Aorta (tissue), 5 donors: ENCODE measurements at regions not wholly inside any gene's neighbourhood (a gene's known extent, or its start where the extent isn't known, plus 50 kb on each side); places are given as distances from the start of the nearest gene placed in this dataset.

Source experiments
- ATAC-seq: fragments of 200-7000 bp; cut with Tn5 transposase; one replicate; pipeline ENCODE4 v1.9.1; 2022; ENCODE audit warnings: moderate library complexity; ENCODE audit not compliant: low FRiP score
- DNase-seq, 2 donors: peaks; one replicate each; pipeline ENCODE4 v3.0.0-alpha.2; 2020
- H3K27ac ChIP-seq, 2 donors: one replicate each; pipeline ENCODE4 v1.5.1; 2013; ENCODE audit warnings: low read length in 2 of 2, mild to moderate bottlenecking in 2 of 2, moderate library complexity in 2 of 2, control low read depth in 1 of 2, inconsistent platforms in 1 of 2, low read depth in 1 of 2
- H3K27me3 ChIP-seq, 2 donors: one replicate each; pipeline ENCODE4 v1.6.1; 2013; ENCODE audit warnings: control low read depth in 1 of 2, low read length in 1 of 2, mild to moderate bottlenecking in 1 of 2, moderate library complexity in 1 of 2; ENCODE audit not compliant: insufficient read depth in 2 of 2, control insufficient read depth in 1 of 2
- H3K36me3 ChIP-seq, 2 donors: one replicate each; pipeline ENCODE4 v1.6.1; 2013; ENCODE audit warnings: control low read depth in 1 of 2, low read length in 1 of 2, mild to moderate bottlenecking in 1 of 2; ENCODE audit not compliant: insufficient read depth in 2 of 2, control insufficient read depth in 1 of 2
- H3K4me1 ChIP-seq, 2 donors: one replicate each; pipeline ENCODE4 v1.6.1; 2013; ENCODE audit warnings: low read length in 2 of 2, control low read depth in 1 of 2, mild to moderate bottlenecking in 1 of 2, moderate library complexity in 1 of 2; ENCODE audit not compliant: insufficient read depth in 2 of 2, control insufficient read depth in 1 of 2
- H3K4me3 ChIP-seq, 2 donors: one replicate each; pipeline ENCODE4 v1.5.1; 2013; ENCODE audit warnings: low read length in 2 of 2, control low read depth in 1 of 2, mild to moderate bottlenecking in 1 of 2
- H3K9me3 ChIP-seq: one replicate; pipeline ENCODE4 v1.6.1; 2013; ENCODE audit warnings: mild to moderate bottlenecking, low read length; ENCODE audit not compliant: control insufficient read depth
- WGBS, 2 donors: extraction: QIAGEN DNeasy Blood & Tissue Kit; methylation state at CpG; one replicate each; pipeline ENCODE4 v1.1.7; 2013; 5-methylcytosine and 5-hydroxymethylcytosine counted together
- intact Hi-C, 2 donors: fragments of 100-400 bp; cut with DNase I; formaldehyde crosslinking; loops; one replicate each; pipeline versions ENCODE4 v1.14.2 to v1.15.0; 2022
- donor health status: healthy with polysubstance abuse.
- donor health status: Bipolar disorder and iron deficiency.
- donor health status: DM: no; HTN: no; CAD: no.
- donor health status: DM: no; HTN: no; CAD: no.
- donor health status: DM: yes; HTN: yes; CAD: no.

- intact Hi-C loops: no loop called here
These were observed 272.4 kb upstream of the MYO3A start for GRCh38 chr10:25661632-25662031.

GRCh38 chr10:25666276-25666675, 267.8 kb upstream of the MYO3A start:
- DNase-seq: no peak
- no peak for ATAC-seq
- Histone ChIP-seq H3K4me3 (no peak overlapping the region), H3K36me3 (no peaks in the 10 kb centered on the region), H3K4me1 (no peaks in the 10 kb centered on the region), H3K27me3 (no peaks in the 10 kb centered on the region), H3K27ac (no peak overlapping the region), H3K9me3 (peaks cover 3% of the 10 kb centered on the region)
- WGBS, 2 donors: 13 to 19% methylated on average over 3 of the region's 3 CpGs
- intact Hi-C loops: no loop called here

More at GRCh38 chr10:25661632-25662031, 272.4 kb upstream of the MYO3A start:
- H3K4me3 ChIP-seq: no peak overlapping the region
- no peak for DNase-seq
- H3K4me1 ChIP-seq: no peaks in the 10 kb centered on the region
- 55 to 56% methylated on average over 3 of the region's 3 CpGs for WGBS, 2 donors
- H3K9me3 ChIP-seq: no peaks in the 10 kb centered on the region
- H3K27ac ChIP-seq: no peak overlapping the region
- no peaks in the 10 kb centered on the region for H3K27me3 ChIP-seq
- ATAC-seq: no peak
- H3K36me3 ChIP-seq: no peaks in the 10 kb centered on the region

- WGBS, 2 donors: 79 to 82% methylated on average over 7 of the region's 7 CpGs
- no peak for ATAC-seq
- DNase-seq: no peak
- Histone ChIP-seq H3K27me3 (no peaks in the 10 kb centered on the region), H3K36me3 (no peaks in the 10 kb centered on the region), H3K27ac (no peak overlapping the region), H3K9me3 (no peaks in the 10 kb centered on the region), H3K4me1 (no peaks in the 10 kb centered on the region), H3K4me3 (no peak overlapping the region)
- intact Hi-C loops: no loop called here
These were observed 258.8 kb upstream of the MYO3A start for GRCh38 chr10:25675204-25675603.

GRCh38 chr10:25675615-25676014, 258.4 kb upstream of the MYO3A start:
- no peak overlapping the region for H3K4me3 ChIP-seq
- ATAC-seq (no peak), DNase-seq (no peak)
- intact Hi-C loops: no loop called here
- no peaks in the 10 kb centered on the region for H3K36me3 ChIP-seq
- WGBS, 2 donors: 66 to 72% methylated on average over 1 of the region's 1 CpG
- no peaks in the 10 kb centered on the region for H3K4me1 ChIP-seq
- H3K27me3 ChIP-seq: no peaks in the 10 kb centered on the region
- H3K27ac ChIP-seq: no peak overlapping the region
- H3K9me3 ChIP-seq: no peaks in the 10 kb centered on the region

- intact Hi-C loops: no loop called here
- Histone ChIP-seq H3K4me3 (no peak overlapping the region), H3K27ac (no peak overlapping the region), H3K4me1 (peaks cover 0 to 4% of the 10 kb centered on the region in 2 donors), H3K27me3 (no peaks in the 10 kb centered on the region), H3K36me3 (no peaks in the 10 kb centered on the region), H3K9me3 (no peaks in the 10 kb centered on the region)
- DNase-seq: no peak
- no peak for ATAC-seq
These were observed 255.8 kb upstream of the MYO3A start for GRCh38 chr10:25678220-25678619.

- H3K36me3 ChIP-seq: no peaks in the 10 kb centered on the region
- no peaks in the 10 kb centered on the region for H3K9me3 ChIP-seq
- DNase-seq: no peak
- peaks cover 0 to 4% of the 10 kb centered on the region in 2 donors for H3K4me1 ChIP-seq
- no peaks in the 10 kb centered on the region for H3K27me3 ChIP-seq
- H3K27ac ChIP-seq: no peak overlapping the region
- H3K4me3 ChIP-seq: no peak overlapping the region
- 44 to 52% methylated on average over 2 of the region's 2 CpGs for WGBS, 2 donors
- no peak for ATAC-seq
- intact Hi-C loops: no loop called here
These were observed 255.4 kb upstream of the MYO3A start for GRCh38 chr10:25678666-25679065.

GRCh38 chr10:25682203-25682851, 251.7 kb upstream of the MYO3A start:
- DNase-seq: no peak
- intact Hi-C loops: no loop called here
- Histone ChIP-seq H3K9me3 (no peaks in the 10 kb centered on the region), H3K4me1 (peaks cover 0 to 4% of the 10 kb centered on the region in 2 donors), H3K27ac (no peak overlapping the region), H3K4me3 (no peak overlapping the region), H3K27me3 (no peaks in the 10 kb centered on the region), H3K36me3 (no peaks in the 10 kb centered on the region)
- WGBS, 2 donors: 14 to 17% methylated on average over 9 of the region's 9 CpGs
- no peak for ATAC-seq

GRCh38 chr10:25683344-25683743, 250.7 kb upstream of the MYO3A start:
- WGBS, 2 donors: 74 to 79% methylated on average over 4 of the region's 4 CpGs
- no peaks in the 10 kb centered on the region for H3K36me3 ChIP-seq
- H3K4me1 ChIP-seq: peaks cover 0 to 4% of the 10 kb centered on the region in 2 donors
- H3K27me3 ChIP-seq: no peaks in the 10 kb centered on the region
- intact Hi-C loops: no loop called here
- no peak overlapping the region for H3K4me3 ChIP-seq
- no peaks in the 10 kb centered on the region for H3K9me3 ChIP-seq
- H3K27ac ChIP-seq: no peak overlapping the region
- DNase-seq (no peak), ATAC-seq (no peak)

GRCh38 chr10:25687521-25687920, 246.5 kb upstream of the MYO3A start:
- H3K27me3 ChIP-seq: no peaks in the 10 kb centered on the region

More at GRCh38 chr10:25687521-25687920, 246.5 kb upstream of the MYO3A start:
- H3K36me3 ChIP-seq: no peaks in the 10 kb centered on the region
- no peak overlapping the region for H3K4me3 ChIP-seq
- no peak for DNase-seq
- WGBS, 2 donors: 57 to 62% methylated on average over 1 of the region's 1 CpG
- no peaks in the 10 kb centered on the region for H3K9me3 ChIP-seq
- H3K27ac ChIP-seq: no peak overlapping the region
- ATAC-seq: no peak
- intact Hi-C loops: no loop called here
- H3K4me1 ChIP-seq: peaks cover 0 to 3% of the 10 kb centered on the region in 2 donors
